PC-9 (cell line): ENCODE measurements at regions not wholly inside any gene's neighbourhood (a gene's known extent, or its start where the extent isn't known, plus 50 kb on each side); places are given as distances from the start of the nearest gene placed in this dataset.

Source experiments
- BruUV-seq: library from RNA; stranded (reverse); fragments of 400-500 nt; replicated peaks from 2 replicates; lab custom pipeline; 2021; lab: Mats Ljungman, UMichigan
- CTCF ChIA-PET: fragments of 300-600 bp; sonication (Branson Sonifier 250); formaldehyde crosslinking; loops from one replicate; lab custom pipeline; 2022; ENCODE audit warnings: antibody characterized with exemption; lab: Charles Lee
- POLR2A ChIA-PET: fragments of 300-600 bp; sonication (Branson Sonifier 250); formaldehyde crosslinking; loops from one replicate; lab custom pipeline; 2022; ENCODE audit warnings: antibody characterized with exemption; ENCODE audit not compliant: unreplicated experiment; lab: Charles Lee
- DNase-seq, 2 experiments: peaks; one replicate each; pipeline versions ENCODE4 v3.0.0 to v3.0.0-alpha.2; 2015 to 2022; ENCODE audit warnings: mixed read lengths in 1 of 2
- H2AFZ ChIP-seq: fragments of 200-600 bp; sonication (generic); 2 replicates; pipeline ENCODE4 v1.8.1; 2017; ENCODE audit warnings: antibody characterized with exemption
- H3F3A ChIP-seq: fragments of 200-600 bp; sonication (generic); 2 replicates; pipeline ENCODE4 v1.8.1; 2017; ENCODE audit warnings: antibody characterized with exemption, mild to moderate bottlenecking, low read depth; ENCODE audit not compliant: insufficient read depth
- H3K27ac ChIP-seq: fragments of 200-600 bp; sonication (generic); 2 replicates; pipeline ENCODE4 v1.6.1; 2016; ENCODE audit warnings: mixed run types
- H3K27me3 ChIP-seq: fragments of 200-600 bp; sonication (generic); 2 replicates; pipeline ENCODE4 v1.6.1; 2016; ENCODE audit warnings: low read depth, mixed run types; ENCODE audit not compliant: insufficient read depth
- H3K36me3 ChIP-seq: fragments of 200-600 bp; sonication (generic); 2 replicates; pipeline ENCODE4 v1.6.1; 2016; ENCODE audit warnings: low read depth, mixed run types
- H3K4me1 ChIP-seq: fragments of 200-600 bp; sonication (generic); replicated peaks from 2 replicates; pipeline ENCODE4 v1.6.1; 2016; ENCODE audit warnings: mixed run types; ENCODE audit not compliant: insufficient read depth
- H3K4me2 ChIP-seq: fragments of 200-600 bp; sonication (generic); 2 replicates; pipeline ENCODE4 v1.6.1; 2017; ENCODE audit warnings: mixed run types
- H3K4me3 ChIP-seq: fragments of 200-600 bp; sonication (generic); 2 replicates; pipeline ENCODE4 v1.6.1; 2016; ENCODE audit warnings: mixed run types
- H3K79me2 ChIP-seq: fragments of 200-600 bp; sonication (generic); 2 replicates; pipeline ENCODE4 v1.6.1; 2017; ENCODE audit warnings: low read depth, mixed run types
- H3K9me2 ChIP-seq: fragments of 200-600 bp; sonication (generic); 2 replicates; pipeline ENCODE4 v1.8.1; 2017; ENCODE audit warnings: mild to moderate bottlenecking; ENCODE audit not compliant: insufficient read depth
- H3K9me3 ChIP-seq: fragments of 200-600 bp; sonication (generic); 2 replicates; pipeline ENCODE4 v1.8.1; 2016; ENCODE audit warnings: low read depth; ENCODE audit not compliant: insufficient read depth
- H4K20me1 ChIP-seq: fragments of 200-600 bp; sonication (generic); 2 replicates; pipeline ENCODE4 v1.8.1; 2017; ENCODE audit not compliant: insufficient read depth
- EZH2 ChIP-seq: fragments of 200-600 bp; sonication (generic); IDR thresholded peaks from 2 replicates; pipeline ENCODE4 v1.8.0; 2017; ENCODE audit warnings: antibody characterized with exemption, low read depth
- intact Hi-C: fragments of 100-400 bp; cut with micrococcal nuclease; formaldehyde crosslinking; loops from one replicate; pipeline ENCODE4 v1.10.0; 2022; ENCODE audit not compliant: unreplicated experiment
- TF ChIP-seq, protein P1 (sequence below): fragments of 200-600 bp; sonication (generic); conservative IDR thresholded peaks from 2 replicates; pipeline ENCODE4 v1.6.1; 2017; ENCODE audit warnings: mixed run types, antibody characterized with exemption, mild to moderate bottlenecking, moderate library complexity

DNA sequence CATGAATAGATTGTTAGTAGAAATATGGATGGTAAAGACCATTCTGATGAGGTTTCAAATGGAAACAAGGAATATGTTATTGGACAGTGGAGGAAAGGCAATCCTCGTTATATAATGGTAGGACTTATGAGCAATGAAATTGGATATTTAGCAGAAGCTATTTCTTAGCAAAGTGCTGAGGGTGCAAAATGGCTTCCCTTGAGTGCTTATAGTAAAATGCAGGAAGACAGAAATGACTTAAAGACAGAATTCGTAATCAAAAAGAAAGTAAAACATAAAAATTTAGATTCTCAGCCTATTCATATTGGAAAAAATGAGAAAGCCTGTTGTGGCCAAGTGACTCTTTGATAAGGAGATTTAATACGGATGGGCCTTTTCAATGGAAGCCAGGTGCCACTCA, 102.1 kb upstream of the ADRA1B start:
- BruUV-seq, result no TSS peak
- POLR2A ChIA-PET, result no interaction called here
- no peak for DNase-seq
- H4K20me1 ChIP-seq, result no peaks in the 10 kb centered on the region
- H2AFZ ChIP-seq, result no peak overlapping the region
- no peaks in the 10 kb centered on the region for H3K27me3 ChIP-seq
- H3F3A ChIP-seq, result peaks cover 24% of the 10 kb centered on the region
- no peaks in the 10 kb centered on the region for H3K36me3 ChIP-seq
- no peaks in the 10 kb centered on the region for H3K79me2 ChIP-seq
- no peaks in the 10 kb centered on the region for H3K9me2 ChIP-seq
- peaks cover 42% of the 10 kb centered on the region for H3K4me1 ChIP-seq
- no peak overlapping the region for H3K4me2 ChIP-seq
- intact Hi-C loops, result no loop called here
- no peak overlapping the region for H3K4me3 ChIP-seq
- CTCF ChIA-PET, result no interaction called here
- no peak overlapping the region for H3K27ac ChIP-seq
- H3K9me3 ChIP-seq, result no peaks in the 10 kb centered on the region
- no peak for TF ChIP-seq EZH2
- TF ChIP-seq, protein P1, sequence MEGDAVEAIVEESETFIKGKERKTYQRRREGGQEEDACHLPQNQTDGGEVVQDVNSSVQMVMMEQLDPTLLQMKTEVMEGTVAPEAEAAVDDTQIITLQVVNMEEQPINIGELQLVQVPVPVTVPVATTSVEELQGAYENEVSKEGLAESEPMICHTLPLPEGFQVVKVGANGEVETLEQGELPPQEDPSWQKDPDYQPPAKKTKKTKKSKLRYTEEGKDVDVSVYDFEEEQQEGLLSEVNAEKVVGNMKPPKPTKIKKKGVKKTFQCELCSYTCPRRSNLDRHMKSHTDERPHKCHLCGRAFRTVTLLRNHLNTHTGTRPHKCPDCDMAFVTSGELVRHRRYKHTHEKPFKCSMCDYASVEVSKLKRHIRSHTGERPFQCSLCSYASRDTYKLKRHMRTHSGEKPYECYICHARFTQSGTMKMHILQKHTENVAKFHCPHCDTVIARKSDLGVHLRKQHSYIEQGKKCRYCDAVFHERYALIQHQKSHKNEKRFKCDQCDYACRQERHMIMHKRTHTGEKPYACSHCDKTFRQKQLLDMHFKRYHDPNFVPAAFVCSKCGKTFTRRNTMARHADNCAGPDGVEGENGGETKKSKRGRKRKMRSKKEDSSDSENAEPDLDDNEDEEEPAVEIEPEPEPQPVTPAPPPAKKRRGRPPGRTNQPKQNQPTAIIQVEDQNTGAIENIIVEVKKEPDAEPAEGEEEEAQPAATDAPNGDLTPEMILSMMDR, result no peak

DNA sequence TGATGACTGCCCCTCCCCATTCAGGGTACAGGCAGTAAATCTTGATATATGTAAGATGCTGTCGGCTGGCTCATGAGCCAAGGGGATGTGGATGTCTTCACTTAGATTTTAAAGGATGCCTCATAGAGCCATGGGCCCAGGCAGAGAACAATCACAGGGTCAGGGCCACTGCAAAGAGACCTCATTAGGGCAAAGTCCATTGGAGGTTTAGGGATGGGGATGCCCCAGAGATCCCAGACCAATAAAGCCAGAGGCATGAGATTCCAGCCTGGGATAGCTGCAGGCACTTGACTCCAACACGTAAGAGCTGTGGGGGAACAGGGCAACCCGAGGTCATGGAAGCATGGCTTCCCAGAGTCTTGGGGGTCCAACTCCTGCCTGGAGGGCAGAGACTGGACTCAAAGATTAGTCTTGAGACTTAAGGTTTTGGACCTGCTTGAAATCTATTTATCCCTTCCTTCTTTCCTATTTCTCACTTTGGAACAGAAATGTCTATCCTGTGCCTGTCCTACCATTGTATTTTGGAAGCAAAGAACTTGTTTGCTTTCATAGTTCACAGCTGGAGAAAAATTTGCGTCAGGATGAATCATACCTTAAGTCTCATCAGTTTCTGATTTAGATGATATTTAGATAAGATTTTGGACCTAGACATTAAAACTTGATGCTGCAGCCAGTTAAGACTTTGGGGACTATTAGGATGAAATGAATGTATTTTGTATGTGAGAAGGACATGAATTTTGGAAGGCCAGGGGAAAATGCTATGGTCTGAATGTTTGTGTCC, 101.3 kb upstream of the ADRA1B start:
- ChIA-PET CTCF (no interaction called here), POLR2A (no interaction called here)
- Histone ChIP-seq H3K9me3 (no peaks in the 10 kb centered on the region), H3K27me3 (no peaks in the 10 kb centered on the region), H4K20me1 (no peaks in the 10 kb centered on the region), H2AFZ (no peak overlapping the region), H3K4me2 (no peak overlapping the region), H3K36me3 (no peaks in the 10 kb centered on the region), H3K79me2 (no peaks in the 10 kb centered on the region), H3K4me1 (peaks cover 50% of the 10 kb centered on the region), H3K4me3 (no peak overlapping the region), H3K27ac (no peak overlapping the region), H3K9me2 (no peaks in the 10 kb centered on the region), H3F3A (peaks cover 31% of the 10 kb centered on the region)
- no peak for DNase-seq
- TF ChIP-seq, protein P1, result no peak
- TF ChIP-seq EZH2, result no peak
- intact Hi-C loops, result no loop called here
- no TSS peak for BruUV-seq

DNA sequence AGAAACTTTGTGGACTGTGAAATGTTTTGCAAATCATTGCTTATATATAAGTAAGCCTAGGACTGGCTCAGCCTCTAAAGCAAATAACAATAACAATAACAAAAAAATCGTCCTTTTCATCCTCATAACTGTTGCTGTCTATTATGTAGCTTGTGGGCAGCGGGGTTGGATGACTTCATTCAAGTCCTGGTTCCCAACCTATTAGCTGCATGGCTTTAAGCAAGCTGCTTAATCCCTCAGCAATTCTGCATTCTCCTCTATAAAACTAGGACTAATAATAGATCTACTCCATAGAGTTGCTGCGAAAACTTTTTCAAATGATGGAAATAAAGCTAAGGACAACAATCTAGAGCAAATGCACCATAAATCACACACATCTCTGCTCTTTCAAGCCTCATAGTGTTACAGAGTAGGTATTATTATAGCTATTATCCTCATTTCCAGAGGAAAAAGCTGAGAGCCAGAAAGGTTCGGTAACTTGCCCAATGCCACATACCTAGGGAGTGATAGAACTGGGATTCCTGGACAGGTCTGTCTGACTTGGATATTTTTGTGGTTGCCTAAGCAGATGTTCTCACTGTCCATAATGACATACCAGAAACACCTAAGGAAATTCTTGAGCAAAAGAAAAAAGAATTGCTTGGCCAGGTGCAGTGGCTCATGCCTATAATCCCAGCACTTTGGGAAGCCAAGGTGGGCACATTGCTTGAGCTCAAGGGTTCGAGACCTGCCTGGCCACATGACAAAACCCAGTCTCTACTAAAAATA, 98.8 kb upstream of the ADRA1B start:
- H3F3A ChIP-seq, result peaks cover 44% of the 10 kb centered on the region
- no peak overlapping the region for H2AFZ ChIP-seq
- peak; percentile 23 to 82 for DNase-seq
- no peaks in the 10 kb centered on the region for H3K79me2 ChIP-seq
- intact Hi-C loops, result no loop called here
- H3K36me3 ChIP-seq, result no peaks in the 10 kb centered on the region
- no peaks in the 10 kb centered on the region for H3K27me3 ChIP-seq
- no peaks in the 10 kb centered on the region for H4K20me1 ChIP-seq
- BruUV-seq, result no TSS peak
- no peaks in the 10 kb centered on the region for H3K9me2 ChIP-seq
- H3K4me3 ChIP-seq, result no peak overlapping the region
- H3K9me3 ChIP-seq, result no peaks in the 10 kb centered on the region
- peak overlapping the region; percentile 35 for H3K4me2 ChIP-seq
- POLR2A ChIA-PET, result interaction anchor here (0.6 kb wide), 3 partner anchors 42 to 90 kb away, joined by 5 to 10 read pairs (median 5); no protein-coding TSS in a partner anchor
- CTCF ChIA-PET, result interaction anchor here (0.7 to 1.2 kb wide), 3 partner anchors 44 to 170 kb away, joined by 3 to 4 read pairs (median 4); no protein-coding TSS in a partner anchor
- H3K27ac ChIP-seq, result peak overlapping the region; percentile 94
- H3K4me1 ChIP-seq, result peaks cover 74% of the 10 kb centered on the region
- no peak for TF ChIP-seq EZH2
- TF ChIP-seq, protein P1, result no peak
